ENCODE measurements at regions not wholly inside any gene's neighbourhood (a gene's known extent, or its start where the extent isn't known, plus 50 kb on each side); places are given as distances from the start of the nearest gene placed in this dataset.

DNA sequence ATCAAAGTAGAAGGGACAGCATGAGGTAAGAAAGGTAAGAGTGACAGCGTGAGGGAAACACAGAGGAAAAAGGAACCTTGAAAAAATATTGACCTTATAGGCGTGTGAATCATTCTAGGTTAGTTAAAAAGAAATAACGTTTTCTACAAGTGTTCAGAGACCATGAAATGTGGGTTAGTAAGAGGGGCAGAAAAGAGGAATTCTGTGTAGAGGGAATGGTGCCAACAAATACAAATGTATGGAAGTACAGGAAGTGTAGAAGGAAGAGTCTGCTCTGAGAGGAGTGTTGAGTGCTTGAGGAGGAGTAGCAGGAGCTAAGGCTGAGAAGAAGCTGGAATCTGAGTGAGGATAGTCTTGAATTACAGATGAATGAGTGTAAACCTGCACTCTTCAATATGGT is 418.6 kb upstream of the RIOK2 start:
- TF ChIP-seq, protein P1, sequence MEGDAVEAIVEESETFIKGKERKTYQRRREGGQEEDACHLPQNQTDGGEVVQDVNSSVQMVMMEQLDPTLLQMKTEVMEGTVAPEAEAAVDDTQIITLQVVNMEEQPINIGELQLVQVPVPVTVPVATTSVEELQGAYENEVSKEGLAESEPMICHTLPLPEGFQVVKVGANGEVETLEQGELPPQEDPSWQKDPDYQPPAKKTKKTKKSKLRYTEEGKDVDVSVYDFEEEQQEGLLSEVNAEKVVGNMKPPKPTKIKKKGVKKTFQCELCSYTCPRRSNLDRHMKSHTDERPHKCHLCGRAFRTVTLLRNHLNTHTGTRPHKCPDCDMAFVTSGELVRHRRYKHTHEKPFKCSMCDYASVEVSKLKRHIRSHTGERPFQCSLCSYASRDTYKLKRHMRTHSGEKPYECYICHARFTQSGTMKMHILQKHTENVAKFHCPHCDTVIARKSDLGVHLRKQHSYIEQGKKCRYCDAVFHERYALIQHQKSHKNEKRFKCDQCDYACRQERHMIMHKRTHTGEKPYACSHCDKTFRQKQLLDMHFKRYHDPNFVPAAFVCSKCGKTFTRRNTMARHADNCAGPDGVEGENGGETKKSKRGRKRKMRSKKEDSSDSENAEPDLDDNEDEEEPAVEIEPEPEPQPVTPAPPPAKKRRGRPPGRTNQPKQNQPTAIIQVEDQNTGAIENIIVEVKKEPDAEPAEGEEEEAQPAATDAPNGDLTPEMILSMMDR (IDR thresholded peaks at IDR 0.05) = no peak
- TF ChIP-seq POLR2A (IDR thresholded peaks at IDR 0.05) = no peak

All from uterus (tissue), 2 donors.